HG02642 (cell line): ENCODE measurements at regions not wholly inside any gene's neighbourhood (a gene's known extent, or its start where the extent isn't known, plus 50 kb on each side); places are given as distances from the start of the nearest gene placed in this dataset.
"Not testable (repeated sequence)": the region's sequence is repeated elsewhere in the genome, so short reads cannot be mapped to it uniquely, and the experiment has no call there.

Experiments
- ATAC-seq: cut with Tn5 transposase; IDR thresholded peaks from one replicate; pipeline ENCODE4 v1.9.1; 2021; ENCODE audit warnings: mild to moderate bottlenecking; ENCODE audit not compliant: unreplicated experiment, poor library complexity

DNA sequence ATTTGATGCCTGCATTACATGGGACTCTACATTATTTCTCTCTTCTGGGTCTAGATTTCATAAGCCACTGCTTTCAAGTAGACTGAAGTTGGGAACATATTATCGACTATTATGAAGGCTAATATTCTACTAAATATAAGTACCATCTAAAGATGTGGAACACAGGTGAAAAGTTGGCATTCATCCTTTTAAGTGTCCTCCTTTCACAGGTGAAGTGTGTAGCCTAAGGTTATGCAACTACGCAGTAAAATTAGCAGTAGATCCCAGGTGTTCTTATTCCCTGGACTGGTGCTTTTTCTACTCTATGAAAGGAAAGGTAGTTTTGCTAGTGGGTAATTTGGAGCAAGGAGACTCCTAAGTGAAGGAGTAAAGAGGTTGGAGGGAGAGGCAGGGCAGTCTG is 88.2 kb upstream of the DPP10 start:
- no peak for ATAC-seq

DNA sequence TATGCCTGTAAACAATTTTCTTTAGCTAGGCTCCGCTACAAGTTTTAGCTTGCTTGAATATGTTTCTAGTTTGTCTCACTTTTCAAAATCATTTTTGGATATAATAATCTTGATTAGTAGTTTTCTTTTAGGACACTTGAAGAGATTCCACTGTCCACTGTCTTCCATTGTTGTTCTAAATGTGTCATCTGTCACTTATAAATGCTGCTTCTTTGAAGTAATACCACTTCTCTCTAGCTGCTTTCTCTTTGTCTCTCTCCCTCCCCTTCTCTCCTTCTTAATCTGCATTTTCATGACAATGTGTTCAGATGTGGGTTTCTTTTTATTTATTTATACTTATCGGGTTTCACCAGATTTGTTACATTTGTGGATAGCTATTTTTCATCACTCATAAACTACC is 73.7 kb upstream of the DPP10 start:
- no peak for ATAC-seq

DNA sequence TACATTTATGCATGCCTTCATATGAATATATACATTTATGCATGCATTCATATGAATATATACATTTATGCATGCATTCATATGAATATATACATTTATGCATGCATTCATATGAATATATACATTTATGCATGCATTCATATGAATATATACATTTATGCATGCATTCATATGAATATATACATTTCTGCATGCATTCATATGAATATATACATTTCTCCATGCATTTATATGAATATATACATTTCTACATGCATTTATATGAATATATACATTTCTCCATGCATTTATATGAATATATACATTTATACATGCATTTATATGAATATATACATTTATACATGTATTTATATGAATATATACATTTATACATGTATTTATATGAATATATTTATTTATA is 70.7 kb upstream of the DPP10 start:
- ATAC-seq, result not testable (repeated sequence)

DNA sequence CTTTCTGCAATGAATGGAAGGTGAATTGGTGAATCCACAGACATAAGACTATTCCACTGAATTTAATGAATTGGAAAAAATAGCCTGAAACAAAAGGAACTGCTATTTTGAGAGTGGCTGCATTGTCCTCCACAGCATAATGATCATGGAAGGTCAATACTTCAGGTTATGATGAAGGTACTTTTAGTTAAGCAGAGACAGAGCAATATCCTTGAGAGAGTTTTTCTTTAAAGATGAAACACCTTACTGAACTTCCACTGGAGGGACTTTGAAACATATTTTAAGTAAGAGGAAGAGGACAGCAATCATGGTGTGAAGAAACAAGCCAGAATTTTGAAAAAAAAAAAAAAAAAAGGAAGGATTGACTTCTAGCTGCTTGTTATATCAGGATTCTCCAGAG is 68.8 kb upstream of the DPP10 start:
- ATAC-seq, result no peak

DNA sequence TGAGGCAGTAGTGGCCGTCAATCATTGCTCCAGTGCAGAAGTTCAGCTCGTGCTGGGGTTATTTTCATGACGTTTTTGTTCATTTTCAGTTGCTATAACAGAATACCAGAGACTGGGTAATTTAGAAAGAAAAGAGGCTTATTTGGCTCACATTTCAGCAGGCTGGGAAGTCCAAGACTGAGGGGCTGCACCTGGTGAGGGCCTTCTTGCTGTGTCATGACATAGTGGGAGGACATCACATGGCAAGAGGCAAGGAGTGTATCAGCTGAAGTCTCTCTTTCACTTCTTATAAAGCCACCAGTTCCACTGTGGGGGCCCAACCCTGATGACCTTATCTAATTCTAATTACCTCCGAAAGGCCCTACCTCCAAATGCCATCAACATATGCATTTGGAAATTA is 58.0 kb upstream of the DPP10 start:
- ATAC-seq, result no peak

DNA sequence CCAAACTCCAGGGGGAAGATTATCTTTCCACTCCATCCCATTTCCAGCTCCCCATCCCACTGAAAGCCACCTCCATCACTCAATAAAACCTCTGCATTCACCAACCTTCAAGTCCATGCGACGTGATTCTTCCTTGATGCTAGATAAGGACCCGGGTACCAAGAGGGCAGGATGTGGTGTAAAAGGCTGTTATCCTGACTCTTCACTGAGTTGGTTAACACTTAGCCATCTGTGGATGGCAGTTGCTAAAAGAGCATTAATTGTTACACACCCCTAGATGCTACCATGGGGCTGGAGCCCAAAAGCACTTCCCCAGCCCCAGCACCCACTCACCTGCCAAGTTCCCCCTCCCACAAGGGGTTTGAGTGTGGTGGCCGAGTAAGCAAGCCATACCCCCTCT is 53.4 kb upstream of the DPP10 start:
- no peak for ATAC-seq
